Glutamatergic neuron (in vitro differentiated cells): ENCODE measurements at regions not wholly inside any gene's neighbourhood (a gene's known extent, or its start where the extent isn't known, plus 50 kb on each side); places are given as distances from the start of the nearest gene placed in this dataset.

ENCODE experiments used
- DNase-seq: peaks from one replicate; pipeline ENCODE4 v3.0.0; 2022
- H3K27ac Mint-ChIP-seq: one replicate; pipeline ENCODE4 v1.8.0; 2020; ENCODE audit warnings: mild to moderate bottlenecking, mixed read lengths, inconsistent platforms; ENCODE audit not compliant: unreplicated experiment
- H3K27me3 Mint-ChIP-seq: one replicate; pipeline ENCODE4 v1.8.0; 2020; ENCODE audit warnings: mild to moderate bottlenecking, moderate library complexity, mixed read lengths, inconsistent platforms; ENCODE audit not compliant: unreplicated experiment
- H3K36me3 Mint-ChIP-seq: one replicate; pipeline ENCODE4 v1.8.0; 2020; ENCODE audit warnings: mild to moderate bottlenecking, mixed read lengths, inconsistent platforms; ENCODE audit not compliant: unreplicated experiment
- H3K4me1 Mint-ChIP-seq: one replicate; pipeline ENCODE4 v1.8.0; 2020; ENCODE audit warnings: mild to moderate bottlenecking, low read depth, mixed read lengths, inconsistent platforms; ENCODE audit not compliant: unreplicated experiment
- H3K4me3 Mint-ChIP-seq: one replicate; pipeline ENCODE4 v1.8.0; 2020; ENCODE audit warnings: mild to moderate bottlenecking, mixed read lengths, inconsistent platforms; ENCODE audit not compliant: unreplicated experiment
- H3K9me3 Mint-ChIP-seq: one replicate; pipeline ENCODE4 v1.8.0; 2020; ENCODE audit warnings: mild to moderate bottlenecking, moderate library complexity, mixed read lengths, inconsistent platforms; ENCODE audit not compliant: unreplicated experiment
- CTCF ChIP-seq: fragments of 200-600 bp; sonication (generic); IDR thresholded peaks from one replicate; pipeline ENCODE4 v1.5.0; 2021; ENCODE audit not compliant: partially characterized antibody, unreplicated experiment

- Mint-ChIP-seq H3K36me3 (no peaks in the 10 kb centered on the region), H3K4me3 (no peak overlapping the region), H3K27ac (no peak overlapping the region), H3K27me3 (peaks cover 4% of the 10 kb centered on the region), H3K4me1 (peaks cover 14% of the 10 kb centered on the region), H3K9me3 (peaks cover 8% of the 10 kb centered on the region)
- TF ChIP-seq CTCF: no peak
- no peak for DNase-seq
Measured at GRCh38 chr14:83702619-83703018, 1827.3 kb upstream of the FLRT2 start.

GRCh38 chr14:83706231-83706954 is 1823.6 kb upstream of the FLRT2 start:
- H3K4me3 Mint-ChIP-seq: no peak overlapping the region
- peak; percentile 27 for DNase-seq
- H3K27ac Mint-ChIP-seq: peak overlapping the region; percentile 84
- H3K9me3 Mint-ChIP-seq: peaks cover 6% of the 10 kb centered on the region
- peaks cover 4% of the 10 kb centered on the region for H3K27me3 Mint-ChIP-seq
- H3K4me1 Mint-ChIP-seq: peaks cover 14% of the 10 kb centered on the region
- no peaks in the 10 kb centered on the region for H3K36me3 Mint-ChIP-seq
- no peak for TF ChIP-seq CTCF

DNA sequence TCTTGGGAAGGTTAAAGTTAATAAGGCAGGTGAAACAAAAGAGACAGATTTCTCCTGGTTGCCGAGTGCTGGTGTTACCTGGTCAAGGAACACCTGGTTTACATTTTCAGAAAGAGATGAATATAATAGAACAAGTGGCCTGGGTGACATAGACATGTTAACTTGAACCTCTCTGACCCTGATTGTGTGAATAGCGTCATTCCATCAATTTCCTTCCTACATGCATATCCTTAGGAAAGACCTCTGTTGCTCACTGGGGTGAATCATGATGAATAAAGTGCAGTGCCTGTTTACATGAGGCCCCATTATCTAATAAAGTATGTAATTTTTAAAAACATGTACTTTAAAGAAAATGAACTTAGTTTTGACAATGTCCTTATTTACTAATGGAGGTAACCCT is 1822.9 kb upstream of the FLRT2 start:
- Mint-ChIP-seq H3K36me3 (no peaks in the 10 kb centered on the region), H3K27me3 (peaks cover 4% of the 10 kb centered on the region), H3K4me1 (peaks cover 14% of the 10 kb centered on the region), H3K9me3 (peaks cover 6% of the 10 kb centered on the region), H3K4me3 (no peak overlapping the region), H3K27ac (no peak overlapping the region)
- no peak for DNase-seq
- TF ChIP-seq CTCF: no peak

GRCh38 chr14:83709116-83709515 is 1820.8 kb upstream of the FLRT2 start:
- Mint-ChIP-seq H3K9me3 (peaks cover 6% of the 10 kb centered on the region), H3K27ac (no peak overlapping the region), H3K4me3 (no peak overlapping the region), H3K36me3 (no peaks in the 10 kb centered on the region), H3K4me1 (peaks cover 14% of the 10 kb centered on the region), H3K27me3 (peaks cover 4% of the 10 kb centered on the region)
- DNase-seq: no peak
- TF ChIP-seq CTCF: no peak

DNA sequence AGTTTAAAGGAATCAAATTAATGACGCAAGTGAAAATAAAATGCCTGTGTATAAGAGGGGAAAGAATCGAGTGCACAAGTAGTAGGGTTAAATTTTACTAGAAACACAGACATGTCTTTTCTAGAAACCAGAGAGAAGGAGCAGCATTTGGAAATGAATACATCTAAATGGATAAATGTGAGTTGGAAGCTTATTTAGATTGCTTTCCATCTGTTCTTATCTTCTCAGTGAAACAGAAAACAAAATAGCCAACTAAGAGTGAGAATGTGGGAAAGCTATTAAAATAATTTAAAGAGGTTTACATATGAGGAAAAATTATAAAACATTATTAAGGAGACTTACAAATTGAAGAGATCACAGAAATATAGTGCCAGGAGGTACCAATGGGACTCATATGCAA is 1818.9 kb upstream of the FLRT2 start:
- Mint-ChIP-seq H3K9me3 (peaks cover 6% of the 10 kb centered on the region), H3K36me3 (no peaks in the 10 kb centered on the region), H3K4me1 (peaks cover 12% of the 10 kb centered on the region), H3K27ac (no peak overlapping the region), H3K4me3 (no peak overlapping the region), H3K27me3 (peaks cover 4% of the 10 kb centered on the region)
- no peak for TF ChIP-seq CTCF
- no peak for DNase-seq
